ENCODE measurements at regions not wholly inside any gene's neighbourhood (a gene's known extent, or its start where the extent isn't known, plus 50 kb on each side); places are given as distances from the start of the nearest gene placed in this dataset.

- H3K4me2 ChIP-seq (replicated peaks; ENCODE audit: extremely low read depth, low read length, poor library complexity, severe bottlenecking) = no peak overlapping the region
- peaks cover 28 to 29% of the 10 kb centered on the region in 2 donors for H3K4me1 ChIP-seq (ENCODE audit: control insufficient read depth in 1 of 2, insufficient read depth in 2 of 2, low read length in 2 of 2)
- H3K4me1 Mint-ChIP-seq = peaks cover 27% of the 10 kb centered on the region
- TF ChIP-seq, protein P1, sequence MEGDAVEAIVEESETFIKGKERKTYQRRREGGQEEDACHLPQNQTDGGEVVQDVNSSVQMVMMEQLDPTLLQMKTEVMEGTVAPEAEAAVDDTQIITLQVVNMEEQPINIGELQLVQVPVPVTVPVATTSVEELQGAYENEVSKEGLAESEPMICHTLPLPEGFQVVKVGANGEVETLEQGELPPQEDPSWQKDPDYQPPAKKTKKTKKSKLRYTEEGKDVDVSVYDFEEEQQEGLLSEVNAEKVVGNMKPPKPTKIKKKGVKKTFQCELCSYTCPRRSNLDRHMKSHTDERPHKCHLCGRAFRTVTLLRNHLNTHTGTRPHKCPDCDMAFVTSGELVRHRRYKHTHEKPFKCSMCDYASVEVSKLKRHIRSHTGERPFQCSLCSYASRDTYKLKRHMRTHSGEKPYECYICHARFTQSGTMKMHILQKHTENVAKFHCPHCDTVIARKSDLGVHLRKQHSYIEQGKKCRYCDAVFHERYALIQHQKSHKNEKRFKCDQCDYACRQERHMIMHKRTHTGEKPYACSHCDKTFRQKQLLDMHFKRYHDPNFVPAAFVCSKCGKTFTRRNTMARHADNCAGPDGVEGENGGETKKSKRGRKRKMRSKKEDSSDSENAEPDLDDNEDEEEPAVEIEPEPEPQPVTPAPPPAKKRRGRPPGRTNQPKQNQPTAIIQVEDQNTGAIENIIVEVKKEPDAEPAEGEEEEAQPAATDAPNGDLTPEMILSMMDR (IDR thresholded peaks at IDR 0.05) = no peak
- H3K36me3 Mint-ChIP-seq = no peaks in the 10 kb centered on the region
- DNase-seq = no peak
- no peak overlapping the region for H3K27ac Mint-ChIP-seq
- no peaks in the 10 kb centered on the region for H3K36me3 ChIP-seq (replicated peaks in 1 of 2; ENCODE audit: control insufficient read depth in 1 of 2, insufficient read depth in 2 of 2, low read length in 2 of 2)
- no peak overlapping the region for H2AFZ ChIP-seq (ENCODE audit: insufficient read depth, low read depth, low read length, poor library complexity, severe bottlenecking)
- intact Hi-C loops (cut with micrococcal nuclease) = no loop called here
- H3K9me3 ChIP-seq (replicated peaks in 1 of 2; ENCODE audit: control insufficient read depth in 1 of 2, insufficient read depth in 1 of 2, low read length in 2 of 2) = peaks cover 0 to 3% of the 10 kb centered on the region in 2 donors
- 100% methylated on average over 2 of the region's 2 CpGs for WGBS (ENCODE audit: insufficient coverage)
- H3K9ac ChIP-seq (ENCODE audit: insufficient read depth, low read length, poor library complexity, severe bottlenecking) = no peak overlapping the region
- no peak overlapping the region for H3K27ac ChIP-seq (ENCODE audit: low read depth in 1 of 2, low read length in 2 of 2)
- peaks cover 0 to 7% (median 1%) of the 10 kb centered on the region in 7 donors for H3K9me3 Mint-ChIP-seq
- no peaks in the 10 kb centered on the region for H3K79me2 ChIP-seq (ENCODE audit: insufficient read depth, low read length)
- peaks cover 0 to 4% (median 2%) of the 10 kb centered on the region in 3 donors for H3K27me3 Mint-ChIP-seq (ENCODE audit: low read depth in 3 of 3)
- no peak overlapping the region for H3K4me3 ChIP-seq (replicated peaks in 1 of 3; ENCODE audit: low read depth in 2 of 3, low read length in 3 of 3)
- no peaks in the 10 kb centered on the region for H3K27me3 ChIP-seq (ENCODE audit: control insufficient read depth in 2 of 2, insufficient read depth in 2 of 2, low read length in 2 of 2)
- H3K4me3 Mint-ChIP-seq = no peak overlapping the region
- no peaks in the 10 kb centered on the region for H4K20me1 ChIP-seq (ENCODE audit: insufficient read depth, low read length)
Measured at GRCh38 chr12:45580356-45580969, 149.0 kb upstream of the ARID2 start.

DNA sequence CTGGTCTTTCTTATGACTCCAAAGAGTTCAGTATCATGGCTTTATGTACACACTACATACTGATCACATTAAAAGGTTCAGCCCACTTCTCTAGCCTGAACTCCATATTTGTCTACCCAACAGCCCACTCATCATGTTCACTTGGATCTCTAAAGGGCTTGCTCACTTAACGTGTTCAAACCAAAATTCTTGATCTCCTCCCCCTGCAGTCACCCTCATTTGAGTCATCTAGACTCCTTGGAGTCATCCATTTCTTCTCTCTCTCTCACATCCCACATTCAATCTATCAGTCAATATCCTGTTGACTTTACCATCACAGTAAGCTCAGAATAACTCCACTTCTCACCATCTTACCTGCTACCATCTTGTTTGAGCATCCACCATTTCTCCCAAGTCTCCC lies 148.4 kb upstream of the ARID2 start:
- TF ChIP-seq, protein P1 (IDR thresholded peaks at IDR 0.05) = no peak
- Histone ChIP-seq H4K20me1 (ENCODE audit: insufficient read depth, low read length) (no peaks in the 10 kb centered on the region), H3K4me1 (ENCODE audit: control insufficient read depth in 1 of 2, insufficient read depth in 2 of 2, low read length in 2 of 2) (peaks cover 22 to 23% of the 10 kb centered on the region in 2 donors), H3K4me3 (replicated peaks in 1 of 3; ENCODE audit: low read depth in 2 of 3, low read length in 3 of 3) (no peak overlapping the region), H2AFZ (ENCODE audit: insufficient read depth, low read depth, low read length, poor library complexity, severe bottlenecking) (no peak overlapping the region), H3K4me2 (replicated peaks; ENCODE audit: extremely low read depth, low read length, poor library complexity, severe bottlenecking) (no peak overlapping the region), H3K27ac (ENCODE audit: low read depth in 1 of 2, low read length in 2 of 2) (no peak overlapping the region), H3K79me2 (ENCODE audit: insufficient read depth, low read length) (no peaks in the 10 kb centered on the region), H3K36me3 (replicated peaks in 1 of 2; ENCODE audit: control insufficient read depth in 1 of 2, insufficient read depth in 2 of 2, low read length in 2 of 2) (no peaks in the 10 kb centered on the region), H3K9me3 (replicated peaks in 1 of 2; ENCODE audit: control insufficient read depth in 1 of 2, insufficient read depth in 1 of 2, low read length in 2 of 2) (peaks cover 0 to 9% of the 10 kb centered on the region in 2 donors), H3K9ac (ENCODE audit: insufficient read depth, low read length, poor library complexity, severe bottlenecking) (no peak overlapping the region), H3K27me3 (ENCODE audit: control insufficient read depth in 2 of 2, insufficient read depth in 2 of 2, low read length in 2 of 2) (no peaks in the 10 kb centered on the region)
- peaks cover 21% of the 10 kb centered on the region for H3K4me1 Mint-ChIP-seq
- DNase-seq = no peak
- 93% methylated on average over 1 of the region's 1 CpG for WGBS (ENCODE audit: insufficient coverage)
- H3K27ac Mint-ChIP-seq = no peak overlapping the region
- H3K4me3 Mint-ChIP-seq = no peak overlapping the region
- intact Hi-C loops (cut with micrococcal nuclease) = no loop called here
- peaks cover 1 to 7% (median 4%) of the 10 kb centered on the region in 7 donors for H3K9me3 Mint-ChIP-seq
- H3K27me3 Mint-ChIP-seq (ENCODE audit: low read depth in 3 of 3) = peaks cover 0 to 4% (median 2%) of the 10 kb centered on the region in 3 donors
- no peaks in the 10 kb centered on the region for H3K36me3 Mint-ChIP-seq

Measured in CD14-positive monocyte (primary cell).